ENCODE measurements at regions not wholly inside any gene's neighbourhood (a gene's known extent, or its start where the extent isn't known, plus 50 kb on each side); places are given as distances from the start of the nearest gene placed in this dataset.

GRCh38 chr4:117357437-117357836, 272.1 kb upstream of the TRAM1L1 start:
- Mint-ChIP-seq H3K27ac (no peak overlapping the region), H3K36me3 (ENCODE audit: low read depth) (no peaks in the 10 kb centered on the region), H3K4me1 (no peaks in the 10 kb centered on the region), H3K9me3 (no peaks in the 10 kb centered on the region), H3K4me3 (no peak overlapping the region), H3K27me3 (ENCODE audit: insufficient read depth) (no peaks in the 10 kb centered on the region)
- DNase-seq: no peak
- no peak overlapping the region for H3K4me3 ChIP-seq (ENCODE audit: low read length)
- WGBS, 2 experiments (ENCODE audit: insufficient coverage in 1 of 2, insufficient read length in 1 of 2): 89 to 90% methylated on average over 3 to 5 of the region's 5 CpGs
- no peak overlapping the region for H3K9ac ChIP-seq (ENCODE audit: extremely low read depth, low read length, poor library complexity, severe bottlenecking)
- no peaks in the 10 kb centered on the region for H3K27me3 ChIP-seq (ENCODE audit: control insufficient read depth, insufficient read depth, low read length, poor library complexity, severe bottlenecking)
- peak overlapping the region; percentile 38 for H3K27ac ChIP-seq (ENCODE audit: low read depth, low read length)
- H3K9me3 ChIP-seq (ENCODE audit: control insufficient read depth, low read length): no peaks in the 10 kb centered on the region
- H3K36me3 ChIP-seq (ENCODE audit: control insufficient read depth, insufficient read depth, low read length): no peaks in the 10 kb centered on the region
- no peak for TF ChIP-seq CTCF (conservative IDR thresholded peaks at IDR 0.05)
- no peaks in the 10 kb centered on the region for H3K4me1 ChIP-seq (ENCODE audit: control insufficient read depth, insufficient read depth, low read length)

- Histone ChIP-seq H3K27ac (ENCODE audit: low read depth, low read length) (no peak overlapping the region), H3K27me3 (ENCODE audit: control insufficient read depth, insufficient read depth, low read length, poor library complexity, severe bottlenecking) (no peaks in the 10 kb centered on the region), H3K4me1 (ENCODE audit: control insufficient read depth, insufficient read depth, low read length) (no peaks in the 10 kb centered on the region), H3K9me3 (ENCODE audit: control insufficient read depth, low read length) (no peaks in the 10 kb centered on the region), H3K4me3 (ENCODE audit: low read length) (no peak overlapping the region), H3K9ac (ENCODE audit: extremely low read depth, low read length, poor library complexity, severe bottlenecking) (no peak overlapping the region), H3K36me3 (ENCODE audit: control insufficient read depth, insufficient read depth, low read length) (no peaks in the 10 kb centered on the region)
- TF ChIP-seq CTCF (conservative IDR thresholded peaks at IDR 0.05): no peak
- H3K4me3 Mint-ChIP-seq: no peak overlapping the region
- H3K4me1 Mint-ChIP-seq: no peaks in the 10 kb centered on the region
- H3K36me3 Mint-ChIP-seq (ENCODE audit: low read depth): no peaks in the 10 kb centered on the region
- H3K27ac Mint-ChIP-seq: no peak overlapping the region
- H3K27me3 Mint-ChIP-seq (ENCODE audit: insufficient read depth): no peaks in the 10 kb centered on the region
- 90 to 100% methylated on average over 3 to 4 of the region's 4 CpGs for WGBS, 2 experiments (ENCODE audit: insufficient coverage in 1 of 2, insufficient read length in 1 of 2)
- no peak for DNase-seq
- H3K9me3 Mint-ChIP-seq: no peaks in the 10 kb centered on the region
Measured at GRCh38 chr4:117357866-117358265, 272.5 kb upstream of the TRAM1L1 start.

- peaks cover 8% of the 10 kb centered on the region for H3K4me1 Mint-ChIP-seq
- no peaks in the 10 kb centered on the region for H3K9me3 ChIP-seq (ENCODE audit: control insufficient read depth, low read length)
- 92 to 100% methylated on average over 1 to 3 of the region's 4 CpGs for WGBS, 2 experiments (ENCODE audit: insufficient coverage in 1 of 2, insufficient read length in 1 of 2)
- H3K27ac ChIP-seq (ENCODE audit: low read depth, low read length): no peak overlapping the region
- H3K9ac ChIP-seq (ENCODE audit: extremely low read depth, low read length, poor library complexity, severe bottlenecking): no peak overlapping the region
- no peak overlapping the region for H3K27ac Mint-ChIP-seq
- no peaks in the 10 kb centered on the region for H3K36me3 ChIP-seq (ENCODE audit: control insufficient read depth, insufficient read depth, low read length)
- no peaks in the 10 kb centered on the region for H3K36me3 Mint-ChIP-seq (ENCODE audit: low read depth)
- H3K4me3 ChIP-seq (ENCODE audit: low read length): no peak overlapping the region
- no peak for DNase-seq
- no peaks in the 10 kb centered on the region for H3K4me1 ChIP-seq (ENCODE audit: control insufficient read depth, insufficient read depth, low read length)
- TF ChIP-seq CTCF (conservative IDR thresholded peaks at IDR 0.05): no peak
- no peaks in the 10 kb centered on the region for H3K27me3 ChIP-seq (ENCODE audit: control insufficient read depth, insufficient read depth, low read length, poor library complexity, severe bottlenecking)
- no peak overlapping the region for H3K4me3 Mint-ChIP-seq
- no peaks in the 10 kb centered on the region for H3K9me3 Mint-ChIP-seq
- H3K27me3 Mint-ChIP-seq (ENCODE audit: insufficient read depth): no peaks in the 10 kb centered on the region
Measured at GRCh38 chr4:117370944-117371668, 285.7 kb upstream of the TRAM1L1 start.
